ENCODE measurements at regions not wholly inside any gene's neighbourhood (a gene's known extent, or its start where the extent isn't known, plus 50 kb on each side); places are given as distances from the start of the nearest gene placed in this dataset.

GRCh38 chr17:56648321-56648720 is 54.8 kb downstream of the NOG start:
- no peak for FAIRE-seq
- DNase-seq (ENCODE audit: low spot score in 2 of 2): no peak

- FAIRE-seq (no peak), DNase-seq (ENCODE audit: low spot score in 2 of 2) (no peak)
Measured at GRCh38 chr17:56648806-56649205, 55.3 kb downstream of the NOG start.

- no peak for FAIRE-seq
- DNase-seq (ENCODE audit: low spot score in 2 of 2): no peak
Measured at GRCh38 chr17:56652628-56653027, 59.1 kb downstream of the NOG start.

- no peak for DNase-seq (ENCODE audit: low spot score in 2 of 2)
- FAIRE-seq: no peak
Measured at GRCh38 chr17:56653877-56654276, 60.4 kb downstream of the NOG start.

- DNase-seq (ENCODE audit: low spot score in 2 of 2) (no peak), FAIRE-seq (no peak)
Measured at GRCh38 chr17:56656701-56657327, 63.3 kb downstream of the NOG start.

GRCh38 chr17:56658648-56659047 is 65.1 kb downstream of the NOG start:
- FAIRE-seq: no peak

GRCh38 chr17:56659622-56660021 is 66.1 kb downstream of the NOG start:
- DNase-seq (ENCODE audit: low spot score in 2 of 2): no peak
- FAIRE-seq: no peak

More at GRCh38 chr17:56658648-56659047, 65.1 kb downstream of the NOG start:
- no peak for DNase-seq (ENCODE audit: low spot score in 2 of 2)

- DNase-seq (ENCODE audit: low spot score in 2 of 2): no peak
- no peak for FAIRE-seq
Measured at GRCh38 chr17:56661906-56662305, 68.4 kb downstream of the NOG start.

GRCh38 chr17:56665864-56666263 is 72.4 kb downstream of the NOG start:
- DNase-seq (ENCODE audit: low spot score in 2 of 2): no peak
- FAIRE-seq: no peak

GRCh38 chr17:56667925-56668458 is 74.5 kb downstream of the NOG start:
- no peak for DNase-seq (ENCODE audit: low spot score in 2 of 2)
- FAIRE-seq: no peak

- DNase-seq (ENCODE audit: low spot score in 2 of 2): no peak
- no peak for FAIRE-seq
Measured at GRCh38 chr17:56672195-56672594, 78.7 kb downstream of the NOG start.

GRCh38 chr17:56674401-56674925 is 81.0 kb downstream of the NOG start:
- DNase-seq (ENCODE audit: low spot score in 2 of 2): no peak
- FAIRE-seq: no peak

GRCh38 chr17:56675876-56676660 is 82.6 kb downstream of the NOG start:
- no peak for DNase-seq (ENCODE audit: low spot score in 2 of 2)
- no peak for FAIRE-seq

GRCh38 chr17:56676810-56677209 is 83.3 kb downstream of the NOG start:
- FAIRE-seq: no peak
- no peak for DNase-seq (ENCODE audit: low spot score in 2 of 2)

- DNase-seq (ENCODE audit: low spot score in 2 of 2): no peak
- FAIRE-seq: no peak
Measured at GRCh38 chr17:56678249-56679114, 85.0 kb downstream of the NOG start.

- peak; percentile 7 to 27 for DNase-seq (ENCODE audit: low spot score in 2 of 2)
- no peak for FAIRE-seq
Measured at GRCh38 chr17:56679115-56679776, 85.7 kb downstream of the NOG start.

GRCh38 chr17:56679777-56680422 is 86.4 kb downstream of the NOG start:
- FAIRE-seq (no peak), DNase-seq (ENCODE audit: low spot score in 2 of 2) (no peak)

GRCh38 chr17:56680676-56681075 is 87.2 kb downstream of the NOG start:
- DNase-seq (ENCODE audit: low spot score in 2 of 2) (no peak), FAIRE-seq (no peak)

- no peak for DNase-seq (ENCODE audit: low spot score in 2 of 2)
- FAIRE-seq: no peak
Measured at GRCh38 chr17:56681561-56682266, 88.2 kb downstream of the NOG start.
